ENCODE measurements at regions not wholly inside any gene's neighbourhood (a gene's known extent, or its start where the extent isn't known, plus 50 kb on each side); places are given as distances from the start of the nearest gene placed in this dataset.

GRCh38 chr1:232868793-232869491 is 63.7 kb downstream of the MAP10 start:
- no peak for TF ChIP-seq CTCF (conservative IDR thresholded peaks at IDR 0.05)
- no peak for TF ChIP-seq ZFX (IDR thresholded peaks at IDR 0.05)
